ENCODE measurements at regions not wholly inside any gene's neighbourhood (a gene's known extent, or its start where the extent isn't known, plus 50 kb on each side); places are given as distances from the start of the nearest gene placed in this dataset.

DNA sequence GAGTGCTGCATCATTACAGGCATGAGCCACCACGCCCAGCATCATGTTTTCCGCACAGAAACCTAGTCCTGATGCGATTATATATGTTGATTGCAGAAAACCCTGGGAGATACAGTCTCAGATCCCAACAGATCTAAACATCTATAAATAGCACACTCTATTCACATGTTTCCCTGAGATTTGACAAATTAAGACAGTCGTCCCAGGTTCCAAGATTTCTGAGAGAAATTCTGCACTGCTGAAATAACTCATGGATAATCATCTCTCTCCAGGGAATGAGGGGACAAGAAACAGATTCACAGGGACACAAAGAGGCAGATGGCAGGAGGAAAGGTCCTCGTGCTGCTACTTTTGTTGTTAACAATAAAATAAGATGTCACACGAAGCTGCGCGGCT, 393.1 kb upstream of the CELF2 start:
- TF ChIP-seq, protein P1, sequence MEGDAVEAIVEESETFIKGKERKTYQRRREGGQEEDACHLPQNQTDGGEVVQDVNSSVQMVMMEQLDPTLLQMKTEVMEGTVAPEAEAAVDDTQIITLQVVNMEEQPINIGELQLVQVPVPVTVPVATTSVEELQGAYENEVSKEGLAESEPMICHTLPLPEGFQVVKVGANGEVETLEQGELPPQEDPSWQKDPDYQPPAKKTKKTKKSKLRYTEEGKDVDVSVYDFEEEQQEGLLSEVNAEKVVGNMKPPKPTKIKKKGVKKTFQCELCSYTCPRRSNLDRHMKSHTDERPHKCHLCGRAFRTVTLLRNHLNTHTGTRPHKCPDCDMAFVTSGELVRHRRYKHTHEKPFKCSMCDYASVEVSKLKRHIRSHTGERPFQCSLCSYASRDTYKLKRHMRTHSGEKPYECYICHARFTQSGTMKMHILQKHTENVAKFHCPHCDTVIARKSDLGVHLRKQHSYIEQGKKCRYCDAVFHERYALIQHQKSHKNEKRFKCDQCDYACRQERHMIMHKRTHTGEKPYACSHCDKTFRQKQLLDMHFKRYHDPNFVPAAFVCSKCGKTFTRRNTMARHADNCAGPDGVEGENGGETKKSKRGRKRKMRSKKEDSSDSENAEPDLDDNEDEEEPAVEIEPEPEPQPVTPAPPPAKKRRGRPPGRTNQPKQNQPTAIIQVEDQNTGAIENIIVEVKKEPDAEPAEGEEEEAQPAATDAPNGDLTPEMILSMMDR (conservative IDR thresholded peaks at IDR 0.05; ENCODE audit: low read length), result no peak
- H3K4me3 ChIP-seq (ENCODE audit: low read length), result no peak overlapping the region
- DNase-seq (ENCODE audit: low read depth), result no peak

DNA sequence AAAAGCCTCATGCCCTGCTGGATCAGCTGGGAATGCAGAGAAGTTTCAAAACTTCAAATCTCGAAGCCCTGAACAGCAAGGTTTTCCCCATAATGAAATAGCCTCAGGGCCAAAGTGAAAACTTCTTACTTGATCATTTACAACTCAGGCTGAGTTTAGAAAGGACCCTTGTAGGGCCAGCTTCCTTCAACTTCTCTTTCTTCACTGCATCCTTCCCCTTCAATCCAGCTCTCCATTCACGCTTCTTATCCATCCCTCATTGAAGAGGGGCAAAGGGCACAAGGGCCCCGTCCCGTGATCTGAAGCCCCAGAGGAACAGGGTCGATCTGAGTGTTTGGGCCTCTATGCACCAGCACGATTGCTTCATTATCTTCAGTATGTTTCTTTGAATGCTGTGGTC, 392.2 kb upstream of the CELF2 start:
- TF ChIP-seq, protein P1 (conservative IDR thresholded peaks at IDR 0.05; ENCODE audit: low read length), result no peak
- DNase-seq (ENCODE audit: low read depth), result no peak
- no peak overlapping the region for H3K4me3 ChIP-seq (ENCODE audit: low read length)

DNA sequence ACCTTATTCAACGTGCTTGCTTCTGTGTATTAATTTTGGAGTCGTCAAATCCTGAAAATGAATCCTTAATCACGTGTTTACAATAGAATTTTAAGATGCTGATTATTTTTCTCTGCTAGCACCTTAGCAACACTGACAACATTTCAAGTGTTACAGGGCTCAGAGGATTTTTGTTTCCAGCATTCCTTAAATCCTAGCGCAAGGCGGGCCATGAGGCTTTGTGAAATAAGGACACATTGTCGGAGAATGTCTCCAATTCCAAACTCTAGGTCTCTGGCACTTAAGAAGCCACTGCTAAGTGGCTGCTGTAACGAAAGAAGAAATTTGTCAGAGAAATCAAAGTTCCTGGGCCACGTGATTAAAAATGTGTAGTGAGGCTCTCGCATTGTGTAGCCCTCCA, 390.9 kb upstream of the CELF2 start:
- no peak for DNase-seq (ENCODE audit: low read depth)
- TF ChIP-seq, protein P1 (conservative IDR thresholded peaks at IDR 0.05; ENCODE audit: low read length), result no peak
- no peak overlapping the region for H3K4me3 ChIP-seq (ENCODE audit: low read length)

DNA sequence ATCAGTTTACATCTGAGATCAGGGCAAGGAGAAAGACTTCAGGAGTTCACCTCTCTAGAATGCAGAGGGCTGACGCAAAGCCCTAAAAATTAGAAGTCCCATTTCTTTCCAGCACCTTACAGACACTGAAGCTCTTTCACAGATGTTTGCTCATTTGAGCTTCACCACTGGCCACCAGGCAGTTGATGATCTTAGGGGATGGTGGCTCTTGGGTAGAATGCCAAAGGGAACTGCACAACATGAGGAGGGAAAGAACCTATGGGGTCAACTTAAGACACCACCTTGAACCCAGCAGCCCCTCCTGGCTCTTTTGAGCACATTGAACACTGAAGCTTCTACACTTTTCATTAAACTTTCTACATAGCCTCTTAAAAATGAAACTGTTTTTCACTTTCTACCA, 390.3 kb upstream of the CELF2 start:
- TF ChIP-seq, protein P1 (conservative IDR thresholded peaks at IDR 0.05; ENCODE audit: low read length), result no peak
- no peak for DNase-seq (ENCODE audit: low read depth)
- H3K4me3 ChIP-seq (ENCODE audit: low read length), result no peak overlapping the region

DNA sequence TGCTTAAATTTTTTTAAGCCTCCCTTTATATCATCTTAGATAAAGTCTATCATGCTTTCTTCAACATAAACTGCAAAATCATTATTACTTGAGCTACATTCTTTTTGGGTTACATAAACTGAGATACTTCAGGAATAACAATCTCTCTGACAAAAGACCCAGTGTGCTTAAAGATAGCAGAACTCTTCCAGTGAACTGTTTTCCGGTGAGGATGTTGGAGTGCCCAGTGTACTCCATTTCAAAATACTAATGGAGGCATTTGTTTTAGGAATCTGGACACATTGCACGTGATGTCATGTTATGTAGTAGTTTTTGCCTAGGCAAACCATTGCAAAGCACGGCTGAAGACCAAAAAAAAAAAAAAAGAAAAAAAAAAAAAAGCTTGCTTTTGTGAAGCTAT, 388.2 kb upstream of the CELF2 start:
- H3K4me3 ChIP-seq (ENCODE audit: low read length), result no peak overlapping the region
- TF ChIP-seq, protein P1 (conservative IDR thresholded peaks at IDR 0.05; ENCODE audit: low read length), result no peak
- no peak for DNase-seq (ENCODE audit: low read depth)

DNA sequence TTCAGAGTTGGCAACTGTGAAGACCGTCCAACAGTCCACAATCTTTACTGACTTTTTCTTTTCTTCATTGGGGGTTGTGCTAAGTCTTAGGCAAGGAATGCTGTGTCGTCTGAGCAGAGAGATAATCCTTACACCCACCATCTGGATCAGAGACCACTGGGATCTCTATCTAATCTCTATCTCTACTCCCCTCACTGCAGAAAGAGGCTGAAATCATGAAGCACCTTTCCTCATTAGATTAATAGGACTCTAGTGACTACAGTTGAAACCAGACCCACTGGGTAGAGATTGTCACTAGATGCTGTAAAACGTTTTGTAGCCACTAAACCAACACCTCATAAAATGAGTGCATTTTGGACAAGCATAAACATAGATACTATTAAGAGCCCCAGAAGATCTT, 387.4 kb upstream of the CELF2 start:
- H3K4me3 ChIP-seq (ENCODE audit: low read length), result no peak overlapping the region
- TF ChIP-seq, protein P1 (conservative IDR thresholded peaks at IDR 0.05; ENCODE audit: low read length), result no peak
- no peak for DNase-seq (ENCODE audit: low read depth)

DNA sequence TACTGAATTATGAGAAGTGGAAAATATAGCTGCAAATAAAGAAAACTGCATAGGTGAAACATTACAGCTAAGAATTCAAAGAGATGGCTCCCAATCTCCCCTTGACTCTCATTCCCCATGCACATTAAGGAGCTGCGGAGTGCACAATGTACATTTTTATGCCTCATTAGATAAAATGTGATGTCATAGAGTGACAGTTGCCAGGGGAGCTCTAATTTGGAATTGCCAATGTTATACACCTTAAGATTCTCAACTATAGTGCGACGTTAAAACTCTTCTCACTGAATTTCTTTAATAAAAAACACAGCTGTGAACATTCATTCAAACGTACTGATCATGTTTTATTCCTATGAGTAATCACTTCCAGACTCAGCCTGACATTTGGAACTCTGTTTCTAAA, 386.9 kb upstream of the CELF2 start:
- no peak for DNase-seq (ENCODE audit: low read depth)
- no peak overlapping the region for H3K4me3 ChIP-seq (ENCODE audit: low read length)
- TF ChIP-seq, protein P1 (conservative IDR thresholded peaks at IDR 0.05; ENCODE audit: low read length), result no peak

Measured in AG10803 (cell line).